Keratinocyte (primary cell): ENCODE measurements at regions not wholly inside any gene's neighbourhood (a gene's known extent, or its start where the extent isn't known, plus 50 kb on each side); places are given as distances from the start of the nearest gene placed in this dataset.

Source experiments
- DNase-seq: peaks from one replicate; pipeline ENCODE4 v3.0.0-alpha.2; 2011; ENCODE audit warnings: low read depth, missing footprints, low spot score
- FAIRE-seq: peaks from 2 replicates; lab custom pipeline; 2011; peaks lifted over from hg19 to GRCh38; lab: Jason Lieb, UNC
- H2AFZ ChIP-seq: 2 replicates; pipeline ENCODE4 v1.6.0; 2012; ENCODE audit warnings: low read length, control low read depth, inconsistent platforms; ENCODE audit not compliant: control insufficient read depth
- H3K27ac ChIP-seq: 2 replicates; pipeline ENCODE4 v1.5.1; 2011; ENCODE audit warnings: low read length; ENCODE audit not compliant: control insufficient read depth, insufficient read depth
- H3K27me3 ChIP-seq: 3 replicates; pipeline ENCODE4 v1.6.0; 2011; ENCODE audit warnings: low read length; ENCODE audit not compliant: control insufficient read depth, insufficient read depth; ENCODE audit errors: extremely low read depth
- H3K36me3 ChIP-seq, 2 experiments: 2 replicates in 1 of 2; 3 replicates in 1 of 2; pipeline ENCODE4 v1.5.1; 2011; ENCODE audit warnings: low read length in 2 of 2, mild to moderate bottlenecking in 1 of 2; ENCODE audit not compliant: control insufficient read depth in 2 of 2, insufficient read depth in 2 of 2; ENCODE audit errors: extremely low read depth in 1 of 2
- H3K4me1 ChIP-seq: 3 replicates; pipeline ENCODE4 v1.5.1; 2011; ENCODE audit warnings: low read length; ENCODE audit not compliant: control insufficient read depth, insufficient read depth; ENCODE audit errors: extremely low read depth
- H3K4me2 ChIP-seq: 3 replicates; pipeline ENCODE4 v1.6.0; 2011; ENCODE audit warnings: low read depth, low read length; ENCODE audit not compliant: control insufficient read depth, insufficient read depth; ENCODE audit errors: extremely low read depth
- H3K4me3 ChIP-seq, 3 experiments: fragments of 200-600 bp in 1 of 3; sonication (generic) in 1 of 3; 2 replicates in 2 of 3; 3 replicates in 1 of 3; pipeline ENCODE4 v1.5.1; 2011 to 2016; ENCODE audit warnings: low read length in 3 of 3, mild to moderate bottlenecking in 3 of 3, control low read depth in 2 of 3, inconsistent platforms in 1 of 3, low read depth in 1 of 3, mixed read lengths in 1 of 3, mixed run types in 1 of 3, moderate library complexity in 1 of 3; ENCODE audit not compliant: control insufficient read depth in 2 of 3, insufficient read depth in 2 of 3; ENCODE audit errors: extremely low read depth in 1 of 3
- H3K79me2 ChIP-seq: 2 replicates; pipeline ENCODE4 v1.6.0; 2012; ENCODE audit warnings: low read length; ENCODE audit not compliant: control insufficient read depth, insufficient read depth
- H3K9ac ChIP-seq: 3 replicates; pipeline ENCODE4 v1.6.0; 2011; ENCODE audit warnings: low read length; ENCODE audit not compliant: control insufficient read depth, insufficient read depth; ENCODE audit errors: extremely low read depth
- H3K9me1 ChIP-seq: 3 replicates; pipeline ENCODE4 v1.6.0; 2011; ENCODE audit warnings: low read length; ENCODE audit not compliant: control insufficient read depth, insufficient read depth; ENCODE audit errors: extremely low read depth
- H3K9me3 ChIP-seq: 2 replicates; pipeline ENCODE4 v1.5.1; 2012; ENCODE audit warnings: low read depth, low read length; ENCODE audit not compliant: control insufficient read depth
- H4K20me1 ChIP-seq: 3 replicates; pipeline ENCODE4 v1.6.0; 2011; ENCODE audit warnings: low read length; ENCODE audit not compliant: control insufficient read depth, insufficient read depth; ENCODE audit errors: extremely low read depth
- CTCF ChIP-seq, 3 experiments: IDR thresholded peaks in 1 of 3; conservative IDR thresholded peaks in 1 of 3; optimal IDR thresholded peaks in 1 of 3; 2 replicates in 2 of 3; 3 replicates in 1 of 3; pipeline versions ENCODE3 to v1.5.1; 2011; ENCODE audit warnings: low read length in 3 of 3, mild to moderate bottlenecking in 3 of 3, moderate library complexity in 2 of 3, control low read depth in 1 of 3, inconsistent platforms in 1 of 3; ENCODE audit not compliant: insufficient read depth in 2 of 3; ENCODE audit errors: extremely low read depth in 1 of 3
- EZH2 ChIP-seq: IDR thresholded peaks from one replicate; pipeline ENCODE4 v1.6.1; 2012; ENCODE audit warnings: inconsistent platforms, mild to moderate bottlenecking, low read length, moderate library complexity
- dilution Hi-C: fragments of 300-500 bp; cut with MboI; formaldehyde crosslinking; loops from one replicate; pipeline ENCODE4 v1.7.0; 2020; ENCODE audit warnings: low sequenced_read_pairs; ENCODE audit not compliant: extremely low pct_ligation_motif_present

GRCh38 chr22:19636696-19637407, 77.5 kb upstream of the SEPTIN5 start:
- H3K27me3 ChIP-seq, result peaks cover 9% of the 10 kb centered on the region
- no peak for DNase-seq
- FAIRE-seq, result no peak
- dilution Hi-C loops, result no loop called here
- no peaks in the 10 kb centered on the region for H4K20me1 ChIP-seq
- H3K4me1 ChIP-seq, result peaks cover 9% of the 10 kb centered on the region
- H3K9ac ChIP-seq, result no peak overlapping the region
- no peak for TF ChIP-seq CTCF (optimal IDR thresholded peaks at IDR 0.05 in 1 of 3, IDR thresholded peaks at IDR 0.05 in 1 of 3, conservative IDR thresholded peaks at IDR 0.05 in 1 of 3; ENCODE audit: extremely low read depth in 1 of 3, insufficient read depth in 2 of 3, low read length in 3 of 3)
- no peak overlapping the region for H3K4me2 ChIP-seq
- no peak overlapping the region for H3K4me3 ChIP-seq
- no peaks in the 10 kb centered on the region for H3K36me3 ChIP-seq
- H3K79me2 ChIP-seq, result no peaks in the 10 kb centered on the region
- H3K9me1 ChIP-seq, result no peaks in the 10 kb centered on the region
- H3K9me3 ChIP-seq, result no peaks in the 10 kb centered on the region
- no peak overlapping the region for H3K27ac ChIP-seq
- no peak overlapping the region for H2AFZ ChIP-seq

- dilution Hi-C loops, result no loop called here
- peaks cover 9% of the 10 kb centered on the region for H3K27me3 ChIP-seq
- H4K20me1 ChIP-seq, result no peaks in the 10 kb centered on the region
- H3K36me3 ChIP-seq, result no peaks in the 10 kb centered on the region
- no peak overlapping the region for H3K4me2 ChIP-seq
- TF ChIP-seq EZH2 (no peak), CTCF (optimal IDR thresholded peaks at IDR 0.05 in 1 of 3, IDR thresholded peaks at IDR 0.05 in 1 of 3, conservative IDR thresholded peaks at IDR 0.05 in 1 of 3; ENCODE audit: extremely low read depth in 1 of 3, insufficient read depth in 2 of 3, low read length in 3 of 3) (no peak)
- H3K79me2 ChIP-seq, result no peaks in the 10 kb centered on the region
- DNase-seq (no peak), FAIRE-seq (no peak)
- H3K4me3 ChIP-seq, result no peak overlapping the region
- no peak overlapping the region for H3K27ac ChIP-seq
- H3K9me3 ChIP-seq, result no peaks in the 10 kb centered on the region
- H3K4me1 ChIP-seq, result peaks cover 1% of the 10 kb centered on the region
- H3K9ac ChIP-seq, result no peak overlapping the region
- H2AFZ ChIP-seq, result no peak overlapping the region
- no peaks in the 10 kb centered on the region for H3K9me1 ChIP-seq
Observed at GRCh38 chr22:19637408-19638281, 76.7 kb upstream of the SEPTIN5 start.
